GM18505 (cell line): ENCODE measurements at regions not wholly inside any gene's neighbourhood (a gene's known extent, or its start where the extent isn't known, plus 50 kb on each side); places are given as distances from the start of the nearest gene placed in this dataset.

Experiments used
- ATAC-seq: cut with Tn5 transposase; IDR thresholded peaks from one replicate; pipeline ENCODE4 v1.9.1; 2021; ENCODE audit not compliant: unreplicated experiment
- POLR2A ChIP-seq: IDR thresholded peaks from 4 replicates; pipeline ENCODE4 v1.6.1; 2011; ENCODE audit warnings: borderline replicate concordance; ENCODE audit not compliant: insufficient read depth, insufficient read length; ENCODE audit errors: extremely low read depth

DNA sequence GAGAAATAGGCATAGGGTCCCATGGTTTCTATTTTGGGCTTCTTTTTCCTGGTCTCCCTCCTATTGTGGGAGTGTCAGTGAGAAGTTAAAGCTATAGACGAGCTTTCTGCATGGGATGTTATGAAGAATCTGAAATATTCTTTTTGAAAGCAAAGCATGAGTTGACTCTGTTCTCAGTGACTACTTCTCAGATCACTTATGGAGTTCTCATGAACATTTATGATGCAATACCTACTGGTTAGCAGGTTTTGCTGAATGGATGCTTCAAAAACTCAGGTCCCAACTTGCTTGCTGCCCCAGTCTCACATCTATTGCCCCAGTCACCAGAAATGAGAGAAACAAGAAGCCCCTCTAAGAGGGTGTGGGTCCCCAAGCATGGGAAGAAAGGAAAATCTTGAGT is 365.0 kb downstream of the HRH4 start:
- ATAC-seq = no peak
- no peak for TF ChIP-seq POLR2A

DNA sequence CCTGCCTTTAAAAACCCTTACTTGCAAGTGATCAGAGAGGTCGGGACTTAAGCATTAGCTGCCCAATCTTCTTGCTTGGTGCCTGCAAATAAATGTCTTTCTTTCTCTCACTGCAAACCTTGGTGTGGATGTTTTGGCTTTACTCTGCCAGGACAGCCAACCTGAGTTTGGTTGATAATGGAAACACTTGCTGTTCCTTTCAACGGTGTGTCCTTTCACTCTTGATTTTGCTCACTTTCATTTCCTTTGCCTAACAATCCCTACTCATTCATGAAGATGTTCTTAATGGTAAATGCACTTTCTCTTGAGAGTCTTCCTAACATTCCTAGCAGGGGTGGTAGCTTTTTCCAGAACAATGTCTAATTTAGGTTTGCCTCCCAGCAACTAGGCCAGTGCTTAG is 366.2 kb downstream of the HRH4 start:
- ATAC-seq = no peak
- no peak for TF ChIP-seq POLR2A

DNA sequence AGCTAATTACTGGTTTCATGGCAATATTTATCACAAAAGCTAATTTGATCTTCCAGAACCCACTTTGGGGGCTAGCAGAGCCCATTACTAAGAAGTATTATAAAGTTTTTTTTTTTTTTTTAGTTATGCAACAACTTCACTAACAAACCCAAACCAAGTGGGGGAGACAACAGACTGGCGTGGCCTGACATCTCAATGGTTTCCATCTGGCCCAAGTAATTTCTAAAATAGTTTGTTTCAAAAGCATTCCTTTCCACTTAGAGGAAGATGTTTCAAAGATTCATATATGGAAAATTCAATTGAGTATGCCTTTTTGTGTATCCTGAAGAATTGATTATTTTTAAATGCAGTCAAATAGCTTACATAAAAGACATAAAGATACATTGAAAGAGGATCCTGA is 367.1 kb downstream of the HRH4 start:
- TF ChIP-seq POLR2A = no peak
- no peak for ATAC-seq

DNA sequence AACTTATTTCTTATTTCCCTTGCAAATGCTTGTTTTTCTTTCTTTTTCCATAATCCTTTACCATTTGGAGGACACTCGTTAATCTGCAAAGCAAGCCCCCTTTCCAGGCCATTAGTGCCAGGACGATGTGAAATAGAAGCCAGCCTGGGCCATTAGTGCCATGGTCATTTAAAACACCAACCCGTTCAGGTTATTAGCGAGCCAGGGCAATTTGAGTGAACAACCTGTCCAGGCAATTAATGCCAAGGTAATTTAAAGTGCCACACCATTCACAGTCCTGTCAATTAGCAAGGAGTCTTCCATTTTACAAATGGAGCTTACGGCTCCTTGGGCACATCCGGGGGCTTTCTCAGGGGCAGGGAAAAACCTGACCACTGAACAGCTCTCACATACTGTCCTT is 370.6 kb downstream of the HRH4 start:
- TF ChIP-seq POLR2A = no peak
- no peak for ATAC-seq

DNA sequence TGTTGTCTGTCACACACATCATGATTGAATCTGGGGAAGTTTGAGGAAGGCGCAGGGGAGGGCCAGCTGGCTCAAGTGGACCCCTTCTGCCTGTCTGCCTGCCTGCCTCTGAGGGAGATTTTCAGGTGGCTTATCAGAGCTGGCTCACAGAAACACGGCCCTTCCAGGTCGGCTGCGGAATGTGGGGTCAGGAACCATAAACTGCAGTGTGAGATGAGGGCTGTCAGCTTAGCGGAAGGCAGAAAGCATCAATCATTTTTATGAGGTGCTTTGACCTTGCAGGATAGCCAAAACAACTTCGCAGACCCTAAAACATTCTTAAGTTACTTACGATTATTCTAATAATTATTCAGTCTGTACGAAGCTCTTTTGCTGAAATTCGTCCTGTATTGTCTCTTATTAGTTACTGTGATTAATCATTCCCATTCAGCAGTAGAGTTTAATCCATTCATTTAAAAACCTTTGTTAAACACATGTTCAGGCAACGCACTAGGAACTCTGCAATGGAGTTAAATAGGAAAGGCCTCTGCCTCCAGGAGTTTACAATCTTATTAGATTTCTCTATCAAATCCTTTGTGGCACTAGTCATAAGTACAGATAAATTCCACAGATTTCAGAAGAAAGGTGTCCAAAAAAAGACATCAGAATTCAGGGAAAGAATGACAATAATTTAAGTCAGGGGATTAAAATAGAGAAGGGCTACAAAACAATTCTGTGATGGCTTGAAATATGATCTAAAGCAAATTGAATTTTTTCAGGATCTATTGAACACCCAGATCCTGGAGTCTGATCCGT is 371.6 kb downstream of the HRH4 start:
- no peak for TF ChIP-seq POLR2A
- ATAC-seq = no peak

DNA sequence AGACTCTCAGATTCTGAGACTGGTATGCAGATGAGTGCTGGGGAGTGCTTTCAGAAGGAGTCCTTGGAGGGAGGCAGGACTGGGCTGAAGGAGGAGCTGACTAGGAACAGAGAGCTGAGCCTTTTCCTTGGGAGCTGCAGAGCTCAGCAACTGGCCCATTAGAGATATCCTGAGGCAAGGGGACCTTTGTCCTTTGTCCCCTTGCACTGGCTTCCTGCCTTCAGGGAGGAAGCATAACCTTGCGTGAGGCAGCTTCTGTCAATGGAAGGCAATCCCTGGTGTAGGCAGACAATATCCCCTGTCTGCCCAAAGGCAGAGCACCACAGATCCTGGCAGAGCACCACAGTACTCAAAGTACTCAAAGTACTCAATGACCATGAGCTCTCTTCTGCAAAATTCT is 375.3 kb downstream of the HRH4 start:
- TF ChIP-seq POLR2A = no peak

DNA sequence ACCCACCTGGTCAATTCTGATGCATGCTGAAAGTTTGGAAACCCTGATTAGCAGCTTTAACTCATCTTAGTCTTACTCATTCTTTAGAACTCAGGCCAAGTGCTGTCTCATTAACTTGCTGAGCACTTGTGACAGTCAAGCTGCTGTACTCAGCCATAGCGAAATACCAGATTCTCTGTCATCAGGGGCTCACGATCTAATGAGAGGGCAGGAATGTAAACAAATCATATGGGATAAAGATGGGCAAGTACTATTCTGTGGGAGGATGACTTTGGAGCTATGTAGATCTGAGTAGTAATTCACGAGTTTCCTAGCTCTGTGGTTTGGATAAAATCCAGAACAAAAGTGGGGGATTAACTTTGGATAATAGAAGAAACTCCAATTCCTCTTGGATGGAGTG is 376.6 kb downstream of the HRH4 start:
- TF ChIP-seq POLR2A = no peak
- no peak for ATAC-seq

More for the DNA sequence above, 375.3 kb downstream of the HRH4 start:
- no peak for ATAC-seq

DNA sequence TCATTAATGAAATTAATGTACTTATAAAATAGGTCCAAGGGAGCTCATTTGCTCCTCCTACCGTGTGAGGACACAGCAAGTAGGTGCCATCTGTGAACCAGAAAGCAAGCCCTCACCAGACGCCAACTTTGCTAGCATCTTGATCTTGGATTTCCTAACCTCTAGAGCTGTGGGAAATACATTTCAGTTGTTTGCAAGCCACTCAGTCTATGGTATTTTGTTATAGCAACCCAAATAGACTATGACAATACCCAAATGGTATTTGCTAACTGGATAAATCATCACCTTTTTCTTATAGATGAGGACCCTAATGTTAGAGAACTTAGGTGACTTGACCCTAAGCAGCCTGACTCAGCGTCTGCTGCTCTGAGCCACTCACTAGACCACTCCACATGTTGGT is 379.6 kb downstream of the HRH4 start:
- ATAC-seq = no peak
- TF ChIP-seq POLR2A = no peak

DNA sequence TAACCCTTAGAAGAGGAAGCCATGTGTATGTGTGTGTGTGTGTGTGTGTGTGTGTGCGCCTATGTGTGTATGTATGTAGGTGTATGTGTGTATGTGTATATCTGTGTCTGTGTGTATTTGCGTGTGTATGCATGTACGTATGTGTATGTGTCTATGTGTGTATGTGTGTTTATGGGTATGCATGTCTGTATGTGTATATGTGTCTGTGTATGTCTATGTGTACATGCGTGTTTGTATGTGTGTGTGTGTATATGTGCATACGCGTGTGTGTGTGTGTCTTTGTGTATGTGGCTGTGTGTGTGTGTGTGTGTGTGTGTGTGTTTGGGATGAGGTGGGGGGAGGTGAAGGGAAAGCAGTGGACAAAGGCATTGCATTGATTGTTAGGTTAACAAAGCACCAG is 380.2 kb downstream of the HRH4 start:
- no peak for TF ChIP-seq POLR2A
- no peak for ATAC-seq

DNA sequence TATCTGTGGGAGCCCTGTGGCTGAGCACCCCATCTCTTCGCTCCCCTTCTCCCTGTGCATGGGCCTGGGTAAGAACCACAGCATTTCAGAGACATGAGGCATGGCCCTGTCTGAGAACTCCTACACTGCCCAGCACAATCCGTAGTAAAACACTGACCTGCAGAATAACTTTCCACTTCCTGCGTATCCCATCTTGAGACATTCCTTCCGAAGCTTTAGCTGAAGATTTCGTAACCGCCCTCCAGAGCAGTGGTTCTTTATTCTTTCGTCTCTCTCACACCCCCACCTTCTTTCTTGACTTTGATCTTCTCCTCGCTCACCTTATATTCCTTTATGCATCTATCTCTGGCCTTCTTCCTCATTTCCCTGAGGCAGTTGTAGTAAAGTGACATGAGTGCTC is 381.1 kb downstream of the HRH4 start:
- no peak for TF ChIP-seq POLR2A
- ATAC-seq = no peak

DNA sequence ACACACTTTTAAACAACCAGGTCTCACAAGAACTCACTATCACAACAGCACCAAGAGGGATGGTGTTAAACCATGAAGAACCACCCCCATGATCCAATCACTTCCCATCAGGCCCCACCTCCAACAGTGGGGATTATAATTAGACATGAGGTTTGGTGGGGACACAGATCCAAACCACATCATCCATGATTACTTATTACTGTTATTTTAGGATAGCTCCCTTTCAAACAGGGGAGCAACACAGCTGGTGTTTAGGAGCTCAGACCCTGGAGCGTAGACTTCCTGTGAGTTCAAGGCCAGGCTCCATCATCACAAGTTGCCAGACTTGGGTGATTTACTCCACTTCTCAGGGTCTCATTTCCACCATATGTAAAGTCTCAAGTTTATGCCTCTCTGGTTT is 382.7 kb downstream of the HRH4 start:
- no peak for ATAC-seq

DNA sequence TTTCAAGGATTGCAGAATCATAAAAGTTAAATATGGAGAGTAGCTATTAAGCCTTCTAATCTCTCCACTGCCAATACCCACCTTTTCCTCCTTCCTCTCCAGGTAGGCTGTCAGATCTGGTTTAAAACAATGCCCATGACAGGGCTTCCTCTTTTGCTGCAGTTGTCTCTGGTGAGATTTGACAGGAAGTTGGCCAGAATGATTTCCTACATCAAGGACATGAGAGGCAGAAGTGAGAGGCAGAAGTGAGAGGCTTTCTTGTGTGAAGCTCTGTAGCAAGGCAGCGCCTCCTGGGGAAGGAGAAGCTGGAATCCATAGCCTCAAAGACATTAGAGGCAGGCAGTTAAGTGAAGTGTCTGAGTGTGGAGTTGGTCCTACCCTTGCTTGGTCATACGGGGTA is 385.7 kb downstream of the HRH4 start:
- no peak for TF ChIP-seq POLR2A
- no peak for ATAC-seq

More for the DNA sequence above, 382.7 kb downstream of the HRH4 start:
- TF ChIP-seq POLR2A = no peak

DNA sequence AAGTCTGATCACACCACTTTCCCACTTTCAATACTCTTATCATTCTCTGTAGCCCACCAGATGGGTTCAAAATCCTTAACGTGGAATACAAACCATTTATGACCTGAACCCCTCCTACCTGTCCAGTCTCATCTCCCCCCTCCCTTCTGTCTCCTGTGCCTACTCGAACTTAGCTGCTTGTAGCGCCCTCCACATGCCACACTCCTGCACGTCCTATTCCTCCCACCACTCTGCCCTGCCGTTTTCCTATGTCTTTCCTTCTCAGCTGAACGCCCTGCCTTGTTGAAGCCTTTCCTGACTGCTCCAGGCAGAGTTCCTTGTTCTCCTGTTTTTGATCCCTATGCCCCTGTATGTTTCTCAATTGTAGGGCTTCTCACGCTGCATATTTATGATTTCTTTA is 390.1 kb downstream of the HRH4 start:
- no peak for TF ChIP-seq POLR2A
- no peak for ATAC-seq

DNA sequence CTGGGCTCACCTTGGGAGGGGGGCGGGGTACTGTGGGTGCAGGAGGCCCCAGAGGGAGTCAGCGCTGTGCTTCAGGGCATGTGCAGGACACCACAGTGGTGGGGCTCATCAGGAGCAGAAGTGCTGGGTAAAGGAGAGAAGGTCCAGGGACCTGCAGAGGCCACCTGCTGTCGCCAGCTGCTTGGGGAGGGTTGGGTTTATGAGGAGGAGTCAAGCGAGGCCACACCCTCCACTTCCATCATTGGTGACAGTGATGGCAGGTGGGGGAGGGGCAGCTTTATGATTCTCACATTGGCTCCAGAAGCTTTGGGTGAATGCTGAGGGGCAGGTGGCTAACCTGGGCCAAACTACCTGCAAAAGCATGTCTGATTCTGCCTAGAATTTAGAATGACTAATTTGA is 392.6 kb downstream of the HRH4 start:
- no peak for TF ChIP-seq POLR2A
- no peak for ATAC-seq
